Frontal cortex (tissue), 3 donors: ENCODE measurements at regions not wholly inside any gene's neighbourhood (a gene's known extent, or its start where the extent isn't known, plus 50 kb on each side); places are given as distances from the start of the nearest gene placed in this dataset.

Experiments used
- DNase-seq, 2 donors: peaks; one replicate each; pipeline ENCODE4 v3.0.0; 2012; ENCODE audit warnings: low spot score in 2 of 2
- FAIRE-seq: peaks from 2 replicates; lab custom pipeline; 2012; peaks lifted over from hg19 to GRCh38; lab: Jason Lieb, UNC
- donor health status: control.
- donor health status: control.
- donor health status: control.

- DNase-seq (no peak), FAIRE-seq (no peak)
These were observed 145.5 kb upstream of the BLID start for GRCh38 chr11:122261546-122261945.

DNA sequence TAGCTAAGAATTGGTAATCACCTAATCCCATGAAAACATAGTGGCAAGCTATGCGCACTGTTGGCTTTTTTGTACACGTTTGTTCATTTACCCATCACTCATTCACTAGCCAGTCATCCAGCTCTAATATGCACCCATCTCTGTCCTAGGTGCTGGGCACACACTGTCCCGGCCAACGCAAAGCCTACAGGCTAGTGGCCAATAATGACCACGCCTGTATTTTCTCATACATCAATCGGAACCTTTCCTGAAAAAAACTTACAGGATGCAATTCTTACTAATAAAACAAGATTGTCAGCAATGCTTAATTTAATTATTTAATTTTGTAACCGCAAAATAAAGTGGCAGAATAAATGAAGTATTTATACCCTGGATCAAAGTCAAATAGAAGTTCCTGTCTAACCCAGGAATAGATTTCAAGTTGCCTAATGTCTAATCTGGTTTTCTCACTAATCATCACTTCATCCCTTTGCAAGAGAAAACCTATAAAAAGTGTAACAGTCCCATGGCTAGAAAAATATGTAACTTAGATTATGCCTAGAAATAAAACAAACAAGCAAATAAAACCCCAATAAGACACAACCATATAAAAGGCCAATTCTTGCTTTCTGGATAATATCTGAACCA, 143.3 kb upstream of the BLID start:
- FAIRE-seq (no peak), DNase-seq (no peak)

DNA sequence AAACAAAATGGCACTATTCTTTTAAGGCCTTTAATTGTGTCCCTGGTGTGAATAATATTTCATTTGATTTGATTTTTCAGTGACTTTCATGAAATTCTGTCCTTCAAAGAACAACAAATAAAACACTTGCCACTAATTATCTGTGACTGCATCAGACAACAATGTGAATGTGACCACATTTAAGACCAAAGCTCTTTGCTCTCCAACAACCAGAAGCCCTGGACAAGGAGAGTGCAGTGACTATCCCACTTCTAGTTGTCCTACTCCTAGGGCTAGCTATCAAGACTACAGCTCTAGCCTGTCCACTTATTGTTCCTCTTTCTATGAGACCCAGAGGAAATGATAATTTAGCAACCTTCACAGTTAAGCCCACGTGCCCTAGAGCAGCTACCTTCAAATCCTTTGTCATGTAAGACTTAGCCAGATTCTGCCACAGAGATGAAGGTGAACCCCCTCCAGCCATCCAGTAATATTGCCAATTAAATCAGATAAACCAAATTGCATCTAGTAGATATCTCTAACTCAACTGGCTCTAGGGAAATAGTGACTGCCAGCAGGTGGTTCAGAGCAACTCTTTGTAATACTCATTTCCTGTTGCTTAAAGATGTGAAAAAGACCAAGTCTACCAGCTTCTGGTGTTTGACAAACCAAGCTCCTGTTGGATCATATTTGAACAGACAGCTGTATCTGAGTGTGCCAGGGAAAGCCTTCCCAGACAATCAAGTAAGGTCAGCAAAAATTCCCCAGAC, 142.6 kb upstream of the BLID start:
- DNase-seq: no peak
- FAIRE-seq: no peak

DNA sequence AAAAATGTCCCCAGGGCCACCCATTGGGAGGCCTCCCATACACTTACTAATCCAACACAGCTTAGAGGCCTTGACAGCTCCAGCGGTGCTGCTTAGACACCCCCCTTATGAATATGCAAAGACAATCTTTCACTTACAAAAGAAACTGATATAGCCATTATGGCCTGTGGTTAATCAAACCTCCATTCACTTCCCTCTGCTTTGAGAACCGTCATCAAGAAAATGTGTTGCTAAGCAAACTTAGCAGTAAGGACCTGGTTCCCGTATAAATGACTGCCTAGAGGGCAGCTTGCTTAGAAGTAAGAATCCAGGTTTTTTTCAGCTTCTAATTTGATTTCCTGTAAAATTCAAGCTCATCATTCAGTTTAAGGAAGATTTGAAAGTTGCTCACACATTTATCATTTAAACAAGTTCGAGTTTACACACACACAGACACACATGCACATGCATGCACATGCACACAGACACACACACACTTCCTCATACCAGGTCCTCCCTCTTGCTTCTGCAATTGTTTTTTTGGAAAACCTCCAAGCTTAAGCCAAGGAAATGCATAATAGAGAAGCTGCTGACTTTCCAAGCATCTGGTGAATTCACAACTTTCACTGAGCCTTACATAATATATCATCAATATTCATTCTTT, 137.7 kb upstream of the BLID start:
- no peak for DNase-seq
- no peak for FAIRE-seq

- no peak for FAIRE-seq
- no peak for DNase-seq
These were observed 132.9 kb upstream of the BLID start for GRCh38 chr11:122248939-122249338.

- FAIRE-seq (no peak), DNase-seq (no peak)
These were observed 132.1 kb upstream of the BLID start for GRCh38 chr11:122248131-122248530.

DNA sequence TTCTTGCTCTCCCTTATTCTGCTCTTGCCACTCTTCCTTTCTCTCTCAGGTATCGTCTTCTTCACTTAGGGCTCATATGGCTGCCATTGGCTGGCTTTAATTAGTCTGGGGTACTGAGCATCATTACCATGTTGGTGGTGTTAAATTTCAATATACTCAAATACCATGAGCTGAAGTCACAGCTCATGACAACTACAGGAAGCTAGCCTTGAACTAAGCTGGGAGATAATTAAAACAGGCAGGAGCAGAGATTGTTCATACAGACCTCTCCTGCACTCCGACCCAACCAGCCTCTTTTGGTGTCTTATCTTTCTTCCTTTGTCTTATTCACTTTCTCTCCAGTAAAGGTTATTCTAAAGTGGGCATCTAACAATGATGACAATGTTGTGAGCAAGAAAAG, 130.9 kb upstream of the BLID start:
- no peak for DNase-seq
- no peak for FAIRE-seq

DNA sequence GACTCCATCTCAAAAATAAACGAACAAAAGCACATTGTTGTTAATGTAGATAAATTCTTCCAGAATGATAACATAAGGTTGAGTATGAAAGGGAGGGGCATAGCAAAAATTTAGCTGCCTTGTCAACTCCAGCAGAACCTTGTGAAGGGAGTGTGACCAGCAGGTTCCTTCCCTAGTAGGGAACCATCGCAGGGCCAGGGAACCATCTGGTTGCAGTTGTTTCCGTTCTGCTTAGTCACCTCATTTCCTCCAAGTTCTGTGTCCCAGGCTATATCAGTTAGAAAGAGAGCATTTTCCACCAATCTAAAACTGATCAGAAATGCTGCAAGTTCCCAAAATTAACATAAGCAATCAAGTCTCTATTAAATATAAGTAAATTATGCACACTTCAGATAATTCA, 126.7 kb upstream of the BLID start:
- DNase-seq (no peak), FAIRE-seq (no peak)

DNA sequence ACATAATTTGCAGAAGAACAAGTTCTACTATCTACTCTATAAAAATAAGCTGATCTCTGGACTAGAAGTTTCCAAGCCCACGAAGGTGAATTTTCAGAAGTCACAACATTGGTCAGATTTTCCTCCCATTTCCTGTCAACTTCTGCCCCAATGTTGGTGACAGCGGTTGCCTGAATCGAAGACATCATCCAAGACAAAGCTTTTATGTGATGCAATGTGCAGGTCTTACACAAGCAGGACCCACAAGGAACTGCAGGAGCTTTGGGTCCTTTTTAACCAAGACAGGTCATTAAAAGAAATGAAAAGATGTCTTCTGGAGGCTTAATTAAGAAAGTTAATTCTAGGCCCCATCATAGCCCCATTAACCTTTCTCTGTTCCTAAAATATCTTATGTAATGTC, 125.6 kb upstream of the BLID start:
- no peak for DNase-seq
- no peak for FAIRE-seq

- no peak for FAIRE-seq
- no peak for DNase-seq
These were observed 124.6 kb upstream of the BLID start for GRCh38 chr11:122240638-122241037.

GRCh38 chr11:122235615-122236014, 119.6 kb upstream of the BLID start:
- FAIRE-seq: no peak
- no peak for DNase-seq

GRCh38 chr11:122234780-122235179, 118.8 kb upstream of the BLID start:
- DNase-seq (no peak), FAIRE-seq (no peak)

DNA sequence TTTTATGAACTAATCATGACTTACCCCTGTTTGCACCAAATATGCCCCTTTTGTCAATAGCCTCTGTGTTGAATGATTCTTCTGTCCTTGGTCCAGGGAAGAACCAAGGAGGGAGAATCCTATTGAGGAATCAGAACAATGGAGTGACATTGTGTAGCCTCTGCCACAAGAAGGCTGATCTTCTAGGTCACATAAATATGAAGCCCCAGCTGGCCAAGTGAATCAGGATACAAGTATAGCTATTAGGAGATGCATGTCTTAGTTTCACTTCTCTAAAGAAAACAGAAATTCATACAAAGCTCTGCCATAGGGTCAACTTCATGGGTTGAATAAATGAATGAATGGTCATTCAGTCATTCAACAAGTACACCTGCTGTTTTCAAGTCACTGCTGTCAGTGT, 118.2 kb upstream of the BLID start:
- FAIRE-seq (no peak), DNase-seq (no peak)

DNA sequence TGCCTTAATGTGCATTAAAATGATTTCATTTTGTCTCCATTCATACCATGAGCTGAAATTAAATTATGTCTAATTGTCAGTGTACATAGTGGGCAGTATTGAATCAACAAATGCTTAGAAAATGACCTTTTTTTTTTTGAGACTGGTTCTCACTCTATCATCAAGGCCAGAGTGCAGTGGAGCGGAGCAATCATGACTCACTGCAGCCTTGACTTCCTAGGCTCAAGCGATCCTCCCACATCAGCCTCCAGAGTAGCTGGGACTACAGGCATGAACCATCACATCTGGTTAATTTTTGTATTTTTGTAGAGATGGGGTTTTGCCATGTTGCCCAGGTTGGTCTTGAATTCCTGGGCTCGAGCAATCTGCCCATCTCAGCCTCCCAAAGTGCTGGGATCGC, 117.0 kb upstream of the BLID start:
- FAIRE-seq: no peak
- no peak for DNase-seq

GRCh38 chr11:122230385-122230755, 114.4 kb upstream of the BLID start:
- FAIRE-seq (no peak), DNase-seq (no peak)

- DNase-seq: no peak
- FAIRE-seq: no peak
These were observed 113.7 kb upstream of the BLID start for GRCh38 chr11:122229481-122230384.

DNA sequence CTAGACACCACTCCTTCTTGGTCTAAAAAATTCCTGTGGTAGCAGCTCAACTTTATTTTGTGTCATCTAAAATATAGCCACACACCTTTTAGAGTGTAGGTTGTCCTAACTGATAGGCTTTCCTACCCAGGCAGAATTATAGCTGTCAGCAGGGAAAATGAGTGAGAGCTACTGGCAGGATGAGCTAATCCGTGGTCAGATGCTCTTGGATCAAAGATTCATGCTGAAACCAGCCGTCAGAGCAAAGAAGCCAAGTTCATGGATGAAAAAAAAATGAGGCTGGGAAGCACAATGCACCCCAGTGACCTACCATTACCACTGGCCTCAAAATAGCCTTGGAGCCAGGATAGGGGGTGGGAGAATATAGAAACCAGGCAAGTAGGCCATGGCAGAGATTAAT, 113.1 kb upstream of the BLID start:
- no peak for FAIRE-seq
- DNase-seq: no peak

DNA sequence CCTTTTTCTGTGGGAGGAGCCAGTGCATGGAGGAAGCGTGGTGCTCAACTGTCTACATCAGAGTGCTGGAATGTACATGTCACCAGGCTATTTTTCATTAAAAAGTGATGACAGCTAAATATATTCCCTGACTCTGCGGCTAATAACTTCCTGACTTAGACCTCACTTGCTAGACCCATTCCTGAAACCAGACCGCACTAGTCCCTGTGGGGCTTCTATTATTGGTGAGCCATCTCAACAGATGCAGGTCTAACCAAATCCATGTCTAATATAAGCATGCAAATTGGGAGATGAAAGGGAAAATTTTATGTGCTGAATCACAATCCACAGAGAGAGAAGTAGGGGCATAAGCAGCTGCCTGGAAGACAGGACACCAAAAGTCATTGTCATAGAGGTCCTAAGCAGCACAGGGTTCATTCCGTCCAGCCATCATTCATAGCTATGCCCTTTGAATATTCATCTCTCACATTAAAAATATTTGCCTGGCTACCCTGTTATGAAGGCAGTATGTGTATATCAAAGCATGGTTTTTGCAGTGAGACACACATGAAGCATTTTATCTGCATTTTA, 110.9 kb upstream of the BLID start:
- DNase-seq: no peak
- no peak for FAIRE-seq

DNA sequence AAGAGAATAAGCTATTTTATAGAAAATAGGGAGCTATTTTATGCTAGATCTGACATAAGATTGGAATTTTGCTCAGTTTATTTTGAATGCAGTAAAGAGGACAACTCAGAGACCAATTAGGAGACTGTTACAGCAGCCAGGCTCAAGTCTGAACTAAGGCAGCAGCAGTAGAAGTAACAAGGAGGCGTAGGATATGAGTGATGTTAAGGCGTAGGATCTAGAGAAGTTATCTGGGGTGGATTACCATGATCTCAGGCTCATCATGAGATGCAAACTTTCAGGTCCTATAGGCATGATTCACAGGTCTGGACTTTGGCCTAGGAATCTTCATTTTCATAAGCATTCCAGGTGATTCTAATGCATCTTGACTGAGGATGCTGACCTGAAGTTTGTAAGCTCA, 108.9 kb upstream of the BLID start:
- FAIRE-seq (no peak), DNase-seq (no peak)

DNA sequence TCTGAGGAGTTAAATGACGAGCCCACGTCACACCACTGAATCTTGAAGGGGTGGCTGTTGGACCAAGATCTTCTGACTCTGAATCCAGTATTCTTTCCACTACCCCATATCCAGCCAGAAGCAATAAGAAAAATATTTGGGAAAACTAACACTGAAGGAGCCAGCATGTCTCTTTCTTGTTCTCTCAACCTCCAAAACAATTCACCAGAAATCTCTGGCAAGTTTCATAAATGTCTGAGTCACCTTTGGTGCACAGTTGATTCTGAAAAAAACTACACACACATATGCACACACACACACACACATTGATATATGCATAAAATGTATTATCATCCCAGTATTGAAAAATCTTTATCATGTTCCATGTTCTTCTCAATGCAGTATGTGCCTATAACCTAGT, 104.3 kb upstream of the BLID start:
- DNase-seq (no peak), FAIRE-seq (no peak)
